A673 (cell line): ENCODE measurements at regions not wholly inside any gene's neighbourhood (a gene's known extent, or its start where the extent isn't known, plus 50 kb on each side); places are given as distances from the start of the nearest gene placed in this dataset.

ENCODE experiments used
- BruUV-seq: library from RNA; stranded (reverse); fragments of 400-500 nt; replicated peaks from 2 replicates; lab custom pipeline; 2021; lab: Mats Ljungman, UMichigan
- CTCF ChIA-PET: fragments of 300-600 bp; sonication (Branson Sonifier 250); formaldehyde crosslinking; loops from one replicate; lab custom pipeline; 2022; ENCODE audit warnings: antibody characterized with exemption; lab: Charles Lee
- POLR2A ChIA-PET: fragments of 300-600 bp; sonication (Branson Sonifier 250); formaldehyde crosslinking; loops from one replicate; lab custom pipeline; 2022; ENCODE audit warnings: antibody characterized with exemption; ENCODE audit not compliant: low non-redundant PET; lab: Charles Lee
- DNase-seq: peaks from one replicate; pipeline ENCODE4 v3.0.0-alpha.2; 2015; ENCODE audit warnings: low spot score
- H3K27ac ChIP-seq: fragments of 200-600 bp; sonication (generic); 2 replicates; pipeline ENCODE4 v1.5.1; 2016; ENCODE audit warnings: mixed run types, low read depth, mild to moderate bottlenecking, mixed read lengths, antibody characterized with exemption, low read length; ENCODE audit not compliant: poor library complexity, severe bottlenecking
- H3K27me3 ChIP-seq: fragments of 200-600 bp; sonication (generic); replicated peaks from 2 replicates; pipeline ENCODE4 v1.6.1; 2017; ENCODE audit warnings: mixed run types, low read depth, mild to moderate bottlenecking, mixed read lengths, antibody characterized with exemption, low read length; ENCODE audit not compliant: insufficient read depth, poor library complexity
- H3K36me3 ChIP-seq: fragments of 200-600 bp; sonication (generic); 2 replicates; pipeline ENCODE4 v1.6.1; 2016; ENCODE audit warnings: mixed run types, mild to moderate bottlenecking, mixed read lengths, antibody characterized with exemption, low read length; ENCODE audit not compliant: insufficient read depth, poor library complexity, severe bottlenecking
- H3K4me1 ChIP-seq: fragments of 200-600 bp; sonication (generic); 2 replicates; pipeline ENCODE4 v1.6.1; 2017; ENCODE audit warnings: mixed run types, mild to moderate bottlenecking, mixed read lengths, antibody characterized with exemption, low read length; ENCODE audit not compliant: insufficient read depth, poor library complexity, severe bottlenecking
- H3K4me3 ChIP-seq: fragments of 200-600 bp; sonication (generic); 2 replicates; pipeline ENCODE4 v1.5.1; 2016; ENCODE audit warnings: low read depth, mixed run types, mild to moderate bottlenecking, mixed read lengths, low read length; ENCODE audit not compliant: poor library complexity, severe bottlenecking
- H3K9me3 ChIP-seq: fragments of 200-600 bp; sonication (generic); 2 replicates; pipeline ENCODE4 v1.6.1; 2016; ENCODE audit warnings: mixed run types, low read depth, mild to moderate bottlenecking, mixed read lengths, antibody characterized with exemption, low read length; ENCODE audit not compliant: poor library complexity, severe bottlenecking
- CTCF ChIP-seq: fragments of 300-800, 200-600 bp; sonication (generic); conservative IDR thresholded peaks from 2 replicates; pipeline ENCODE4 v1.5.1; 2017; ENCODE audit warnings: low read depth, mild to moderate bottlenecking, antibody characterized with exemption, low read length, moderate library complexity, mixed read lengths
- EZH2 ChIP-seq: fragments of 200-600 bp; sonication (generic); IDR thresholded peaks from 2 replicates; pipeline ENCODE4 v1.6.1; 2017; ENCODE audit warnings: borderline replicate concordance, low read depth, mild to moderate bottlenecking, mixed read lengths, antibody characterized with exemption, low read length; ENCODE audit not compliant: poor library complexity, severe bottlenecking
- intact Hi-C: fragments of 100-400 bp; cut with micrococcal nuclease; formaldehyde crosslinking; loops from one replicate; pipeline ENCODE4 v1.10.0; 2022; ENCODE audit not compliant: unreplicated experiment

- intact Hi-C loops: no loop called here
- no peaks in the 10 kb centered on the region for H3K27me3 ChIP-seq
- H3K9me3 ChIP-seq: peaks cover 23% of the 10 kb centered on the region
- no peak overlapping the region for H3K27ac ChIP-seq
- no peak overlapping the region for H3K4me3 ChIP-seq
- CTCF ChIA-PET: no interaction called here
- no peaks in the 10 kb centered on the region for H3K36me3 ChIP-seq
- TF ChIP-seq CTCF (no peak), EZH2 (no peak)
- POLR2A ChIA-PET: no interaction called here
- no peak for DNase-seq
- BruUV-seq: no TSS peak
- no peaks in the 10 kb centered on the region for H3K4me1 ChIP-seq
These were observed 302.8 kb upstream of the SEMA3C start for GRCh38 chr7:81221527-81222217.

- intact Hi-C loops: no loop called here
- Histone ChIP-seq H3K36me3 (no peaks in the 10 kb centered on the region), H3K27me3 (no peaks in the 10 kb centered on the region), H3K9me3 (peaks cover 11% of the 10 kb centered on the region), H3K4me3 (no peak overlapping the region), H3K4me1 (no peaks in the 10 kb centered on the region), H3K27ac (no peak overlapping the region)
- TF ChIP-seq CTCF: no peak
- no peak for TF ChIP-seq EZH2
- BruUV-seq: no TSS peak
- DNase-seq: no peak
- POLR2A ChIA-PET: no interaction called here
- CTCF ChIA-PET: no interaction called here
These were observed 299.7 kb upstream of the SEMA3C start for GRCh38 chr7:81218480-81219106.

GRCh38 chr7:81213394-81213793 is 294.5 kb upstream of the SEMA3C start:
- ChIA-PET POLR2A (no interaction called here), CTCF (no interaction called here)
- no peak for TF ChIP-seq EZH2
- no peak for TF ChIP-seq CTCF
- intact Hi-C loops: no loop called here
- DNase-seq: no peak
- Histone ChIP-seq H3K36me3 (no peaks in the 10 kb centered on the region), H3K4me3 (no peak overlapping the region), H3K4me1 (no peaks in the 10 kb centered on the region), H3K27ac (no peak overlapping the region), H3K27me3 (no peaks in the 10 kb centered on the region), H3K9me3 (no peaks in the 10 kb centered on the region)
- BruUV-seq: no TSS peak
